ENCODE measurements at regions not wholly inside any gene's neighbourhood (a gene's known extent, or its start where the extent isn't known, plus 50 kb on each side); places are given as distances from the start of the nearest gene placed in this dataset.

GRCh38 chr12:123050913-123051312 lies 70.4 kb downstream of the ARL6IP4 start:
- H2AFZ ChIP-seq (ENCODE audit: low read depth, low read length), result no peak overlapping the region
- H3K9me3 ChIP-seq (ENCODE audit: low read length), result no peaks in the 10 kb centered on the region
- H3K36me3 ChIP-seq (ENCODE audit: insufficient read depth, low read length), result no peaks in the 10 kb centered on the region
- H3K27ac ChIP-seq (ENCODE audit: low read length), result no peak overlapping the region
- no peaks in the 10 kb centered on the region for H3K79me2 ChIP-seq (replicated peaks; ENCODE audit: insufficient read depth, low read length)
- H3K27me3 ChIP-seq (ENCODE audit: insufficient read depth, low read depth, low read length), result no peaks in the 10 kb centered on the region
- H3K9me2 ChIP-seq (ENCODE audit: insufficient read depth, low read length), result no peaks in the 10 kb centered on the region
- no peak overlapping the region for H3K4me2 ChIP-seq (ENCODE audit: low read length)
- no peak for TF ChIP-seq EP300 (conservative IDR thresholded peaks at IDR 0.05; ENCODE audit: poor library complexity, severe bottlenecking)
- TF ChIP-seq EZH2 (IDR thresholded peaks at IDR 0.05; ENCODE audit: borderline replicate concordance, insufficient read depth, low read length, poor library complexity, severe bottlenecking), result no peak
- TF ChIP-seq CTCF (IDR thresholded peaks at IDR 0.05; ENCODE audit: poor library complexity, severe bottlenecking), result no peak
- no peak for TF ChIP-seq MXI1 (conservative IDR thresholded peaks at IDR 0.05; ENCODE audit: poor library complexity, severe bottlenecking)
- TF ChIP-seq POLR2AphosphoS5 (IDR thresholded peaks at IDR 0.05), result no peak
- TF ChIP-seq TAF1 (IDR thresholded peaks at IDR 0.05; ENCODE audit: low read depth), result no peak
- no peak for TF ChIP-seq RAD21 (conservative IDR thresholded peaks at IDR 0.05)
- TF ChIP-seq SMC3 (conservative IDR thresholded peaks at IDR 0.05; ENCODE audit: poor library complexity), result no peak
- TF ChIP-seq REST (IDR thresholded peaks at IDR 0.05; ENCODE audit: borderline replicate concordance), result no peak
- no peak overlapping the region for H3K4me3 ChIP-seq (ENCODE audit: low read length)
- H3K9ac ChIP-seq (ENCODE audit: low read length), result no peak overlapping the region
- no peaks in the 10 kb centered on the region for H4K20me1 ChIP-seq (ENCODE audit: insufficient read depth)
- no peaks in the 10 kb centered on the region for H3F3A ChIP-seq (ENCODE audit: insufficient read depth, low read length, poor library complexity, severe bottlenecking)

- Histone ChIP-seq H4K20me1 (ENCODE audit: insufficient read depth) (no peaks in the 10 kb centered on the region), H3K36me3 (ENCODE audit: insufficient read depth, low read length) (no peaks in the 10 kb centered on the region), H3K27me3 (ENCODE audit: insufficient read depth, low read depth, low read length) (no peaks in the 10 kb centered on the region), H3K9me2 (ENCODE audit: insufficient read depth, low read length) (no peaks in the 10 kb centered on the region), H3K9ac (ENCODE audit: low read length) (no peak overlapping the region), H3K4me3 (ENCODE audit: low read length) (no peak overlapping the region), H3K79me2 (replicated peaks; ENCODE audit: insufficient read depth, low read length) (no peaks in the 10 kb centered on the region), H3K4me2 (ENCODE audit: low read length) (no peak overlapping the region), H3F3A (ENCODE audit: insufficient read depth, low read length, poor library complexity, severe bottlenecking) (no peaks in the 10 kb centered on the region), H3K27ac (ENCODE audit: low read length) (no peak overlapping the region), H2AFZ (ENCODE audit: low read depth, low read length) (no peak overlapping the region), H3K9me3 (ENCODE audit: low read length) (no peaks in the 10 kb centered on the region)
- TF ChIP-seq RAD21 (conservative IDR thresholded peaks at IDR 0.05) (no peak), CTCF (IDR thresholded peaks at IDR 0.05; ENCODE audit: poor library complexity, severe bottlenecking) (no peak), TAF1 (IDR thresholded peaks at IDR 0.05; ENCODE audit: low read depth) (no peak), EZH2 (IDR thresholded peaks at IDR 0.05; ENCODE audit: borderline replicate concordance, insufficient read depth, low read length, poor library complexity, severe bottlenecking) (no peak), SMC3 (conservative IDR thresholded peaks at IDR 0.05; ENCODE audit: poor library complexity) (no peak), EP300 (conservative IDR thresholded peaks at IDR 0.05; ENCODE audit: poor library complexity, severe bottlenecking) (no peak), REST (IDR thresholded peaks at IDR 0.05; ENCODE audit: borderline replicate concordance) (no peak), MXI1 (conservative IDR thresholded peaks at IDR 0.05; ENCODE audit: poor library complexity, severe bottlenecking) (no peak)
Observed at GRCh38 chr12:123050331-123050831, 69.9 kb downstream of the ARL6IP4 start.
